ENCODE measurements at regions not wholly inside any gene's neighbourhood (a gene's known extent, or its start where the extent isn't known, plus 50 kb on each side); places are given as distances from the start of the nearest gene placed in this dataset.
A peak's percentile ranks its signal among the peaks of the same experiment; 100 is the strongest.

- Histone ChIP-seq H3K9me3 (ENCODE audit: control insufficient read depth in 1 of 2, insufficient read depth in 1 of 2, low read depth in 1 of 2, low read length in 2 of 2) (no peaks in the 10 kb centered on the region), H3K4me3 (replicated peaks in 1 of 2; ENCODE audit: low read depth in 1 of 2, low read length in 2 of 2) (no peak overlapping the region), H3K9ac (ENCODE audit: low read length) (no peak overlapping the region), H3K4me1 (ENCODE audit: control insufficient read depth in 1 of 2, insufficient read depth in 2 of 2, low read length in 2 of 2) (peaks cover 3 to 7% of the 10 kb centered on the region in 2 experiments; a peak in 3 of 4 replicates), H3K27me3 (ENCODE audit: insufficient read depth, low read length) (no peaks in the 10 kb centered on the region), H3K4me2 (ENCODE audit: low read length) (no peak overlapping the region), H3K36me3 (ENCODE audit: control insufficient read depth in 1 of 2, insufficient read depth in 2 of 2, low read length in 2 of 2) (no peaks in the 10 kb centered on the region), H3K9me2 (ENCODE audit: insufficient read depth) (no peaks in the 10 kb centered on the region), H3K79me2 (ENCODE audit: insufficient read depth, low read length) (no peaks in the 10 kb centered on the region), H2AFZ (ENCODE audit: low read depth, low read length, poor library complexity, severe bottlenecking) (no peak overlapping the region), H4K20me1 (ENCODE audit: insufficient read depth) (no peaks in the 10 kb centered on the region), H3K27ac (ENCODE audit: low read depth, low read length) (no peak overlapping the region)
- POLR2A ChIA-PET: no interaction called here
- DNase-seq (ENCODE audit: low read depth, low spot score): peak; percentile 32
- intact Hi-C loops (cut with micrococcal nuclease): loop anchor here (5.0 kb wide), 2 partner anchors 69 to 804 kb away; no protein-coding TSS in a partner anchor
- CTCF ChIA-PET: interaction anchor here (0.8 kb wide), 1 partner anchor 14 kb away, joined by 3 read pairs; no protein-coding TSS in a partner anchor
- RAD21 ChIA-PET (ENCODE audit: low non-redundant PET in 1 of 2, low total read pairs in 2 of 2, uncharacterized antibody in 2 of 2, unreplicated experiment in 2 of 2): no interaction called here
- no TSS peak for BruUV-seq (replicated peaks)
- peak; percentile 86 for ATAC-seq
- TF ChIP-seq YY1 (IDR thresholded peaks at IDR 0.05; ENCODE audit: extremely low read depth, insufficient replicate concordance, low read depth, low read length): no peak
- TF ChIP-seq CTCF (IDR thresholded peaks at IDR 0.05 in 2 of 3, conservative IDR thresholded peaks at IDR 0.05 in 1 of 3; ENCODE audit: borderline replicate concordance in 1 of 3, insufficient read depth in 1 of 3, low read depth in 2 of 3, low read length in 2 of 3): peak; percentile 34 to 74 (median 71); a peak in 5 of 6 replicates
- TF ChIP-seq RAD21 (IDR thresholded peaks at IDR 0.05; ENCODE audit: low read depth): peak; percentile 57
Measured at GRCh38 chr12:19572920-19573558, 133.7 kb downstream of the AEBP2 start.

GRCh38 chr12:19573866-19574265, 134.6 kb downstream of the AEBP2 start:
- BruUV-seq (replicated peaks): no TSS peak
- Histone ChIP-seq H3K27me3 (ENCODE audit: insufficient read depth, low read length) (no peaks in the 10 kb centered on the region), H3K36me3 (ENCODE audit: control insufficient read depth in 1 of 2, insufficient read depth in 2 of 2, low read length in 2 of 2) (no peaks in the 10 kb centered on the region), H3K9me3 (ENCODE audit: control insufficient read depth in 1 of 2, insufficient read depth in 1 of 2, low read depth in 1 of 2, low read length in 2 of 2) (no peaks in the 10 kb centered on the region), H4K20me1 (ENCODE audit: insufficient read depth) (no peaks in the 10 kb centered on the region), H3K79me2 (ENCODE audit: insufficient read depth, low read length) (no peaks in the 10 kb centered on the region), H3K4me3 (replicated peaks in 1 of 2; ENCODE audit: low read depth in 1 of 2, low read length in 2 of 2) (no peak overlapping the region), H3K9me2 (ENCODE audit: insufficient read depth) (no peaks in the 10 kb centered on the region), H2AFZ (ENCODE audit: low read depth, low read length, poor library complexity, severe bottlenecking) (no peak overlapping the region), H3K4me2 (ENCODE audit: low read length) (no peak overlapping the region), H3K4me1 (ENCODE audit: control insufficient read depth in 1 of 2, insufficient read depth in 2 of 2, low read length in 2 of 2) (peaks cover 3 to 7% of the 10 kb centered on the region in 2 experiments; a peak in 3 of 4 replicates), H3K27ac (ENCODE audit: low read depth, low read length) (no peak overlapping the region), H3K9ac (ENCODE audit: low read length) (no peak overlapping the region)
- DNase-seq (ENCODE audit: low read depth, low spot score): no peak
- ATAC-seq: no peak
- POLR2A ChIA-PET: no interaction called here
- intact Hi-C loops (cut with micrococcal nuclease): loop anchor here (5.0 kb wide), 2 partner anchors 68 to 803 kb away; no protein-coding TSS in a partner anchor
- RAD21 ChIA-PET (ENCODE audit: low non-redundant PET in 1 of 2, low total read pairs in 2 of 2, uncharacterized antibody in 2 of 2, unreplicated experiment in 2 of 2): no interaction called here
- CTCF ChIA-PET: no interaction called here
- TF ChIP-seq POLR2AphosphoS5 (IDR thresholded peaks at IDR 0.05; ENCODE audit: low read depth, low read length): no peak
- TF ChIP-seq ZNF274 (IDR thresholded peaks at IDR 0.05; ENCODE audit: low read depth, low read length): no peak
- TF ChIP-seq ATF3 (IDR thresholded peaks at IDR 0.05): no peak
- no peak for TF ChIP-seq FOSL1 (IDR thresholded peaks at IDR 0.05; ENCODE audit: low read depth)
- no peak for TF ChIP-seq POLR2A (IDR thresholded peaks at IDR 0.05; ENCODE audit: borderline replicate concordance, extremely low read depth, insufficient read depth, insufficient read length)
- TF ChIP-seq ELF1 (IDR thresholded peaks at IDR 0.05; ENCODE audit: borderline replicate concordance, low read depth): no peak
- TF ChIP-seq SRF (IDR thresholded peaks at IDR 0.05; ENCODE audit: low read depth): no peak
- TF ChIP-seq RAD21 (IDR thresholded peaks at IDR 0.05; ENCODE audit: low read depth): no peak
- TF ChIP-seq EGR1 (IDR thresholded peaks at IDR 0.05; ENCODE audit: low read depth): no peak
- TF ChIP-seq EZH2 (IDR thresholded peaks at IDR 0.05): no peak
- TF ChIP-seq ZFX (IDR thresholded peaks at IDR 0.05): no peak
- TF ChIP-seq REST (IDR thresholded peaks at IDR 0.05; ENCODE audit: low read depth): no peak
- TF ChIP-seq CBX3 (IDR thresholded peaks at IDR 0.05; ENCODE audit: low read depth): no peak
